Heart left ventricle (tissue), 13 donors: ENCODE measurements at regions not wholly inside any gene's neighbourhood (a gene's known extent, or its start where the extent isn't known, plus 50 kb on each side); places are given as distances from the start of the nearest gene placed in this dataset.

ENCODE experiments used
- CTCF ChIP-seq, 12 donors: fragments of 200-600 bp; sonication (generic) in 4 of 12; IDR thresholded peaks; one replicate each; pipeline versions ENCODE4 v1.5.0 to v1.8.0; 2018 to 2022; ENCODE audit warnings: antibody characterized with exemption in 12 of 12, mild to moderate bottlenecking in 5 of 12
- POLR2A ChIP-seq, 2 donors: fragments of 450-650 bp; IDR thresholded peaks; one replicate each; pipeline ENCODE4 v1.6.1; 2017; ENCODE audit warnings: antibody characterized with exemption in 2 of 2, mild to moderate bottlenecking in 2 of 2, moderate library complexity in 2 of 2
- donor health status: ischemic (EF 13 %, LVEDD 7.1; RV severe dilation, severe dysfunction).
- donor health status: DM: no; HTN: yes; CAD: no.
- donor health status: DM: no; HTN: no; CAD: no.
- donor health status: ischemic (EF 25% LVEDD 6.9; RV normal size, moderate dysfunction).
- donor health status: ischemic (EF 25% LVEDD 5.7; RV mildly dilated, moderate dysfunction).
- donor health status: ischemic (EF 35%, LVEDD 5.7; RV mildly dilated, moderate dysfunction).
- donor health status: nonischemic (EF 11% LVEDD 7.7; RV severe dilation, severe dysfunction).
- donor health status: DM: yes; HTN: yes; CAD: no.
- donor health status: PGD.
- donor health status: ischemic (EF 29% LVEDD 5.4; RV normal size, mild dysfunction).
- donor health status: nonischemic (EF 23%, LVEDD 6.1; RV moderate dilation, normal function).

- TF ChIP-seq CTCF (IDR thresholded peaks at IDR 0.05), result no peak
- no peak for TF ChIP-seq POLR2A (IDR thresholded peaks at IDR 0.05)
Observed at GRCh38 chrX:100477467-100477866, 67.4 kb upstream of the PCDH19 start.
